Frontal cortex (tissue), 1 donor: ENCODE measurements at regions not wholly inside any gene's neighbourhood (a gene's known extent, or its start where the extent isn't known, plus 50 kb on each side); places are given as distances from the start of the nearest gene placed in this dataset. TPM values are rescaled to one million over a fixed set of nuclear protein-coding genes. Genes with fewer than 3 reads are reported as not detected.

Experiments used
- small RNA-seq: library from RNA; depleted of rRNA; stranded (forward); fragments of <200 nt; gene quantifications from one replicate; pipeline ENCODE3, GENCODE V24; 2014

Small RNAs in the stretch of these regions (small RNA-seq; reads per million reads assigned to genes)
- not detected for gene AC093815.1
